ENCODE measurements at regions not wholly inside any gene's neighbourhood (a gene's known extent, or its start where the extent isn't known, plus 50 kb on each side); places are given as distances from the start of the nearest gene placed in this dataset.
"Not testable (repeated sequence)": the region's sequence is repeated elsewhere in the genome, so short reads cannot be mapped to it uniquely, and the experiment has no call there.

- DNase-seq (ENCODE audit: low read depth), result no peak
Measured at GRCh38 chr13:80881942-80882445, 541.1 kb upstream of the SPRY2 start.

DNA sequence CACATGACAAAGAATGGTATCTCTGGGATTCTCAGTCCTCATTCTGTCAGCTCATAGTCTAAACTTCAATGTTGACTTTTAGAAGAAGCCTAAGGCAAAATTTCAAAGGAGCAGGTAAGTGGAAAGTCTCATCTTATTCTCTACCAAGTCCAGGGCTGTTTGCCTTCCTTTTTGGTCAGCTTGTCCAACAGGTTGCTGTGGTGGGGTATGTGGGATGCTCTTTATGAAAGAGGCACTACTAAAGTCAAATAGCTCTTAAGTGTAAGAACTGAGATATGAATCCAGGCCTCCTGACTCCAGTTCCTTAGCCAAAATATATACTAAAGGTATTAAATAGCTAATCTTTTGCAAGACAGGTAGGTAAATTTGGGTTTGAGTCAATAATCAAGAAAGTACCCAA, 540.6 kb upstream of the SPRY2 start:
- DNase-seq (ENCODE audit: low read depth), result no peak

DNA sequence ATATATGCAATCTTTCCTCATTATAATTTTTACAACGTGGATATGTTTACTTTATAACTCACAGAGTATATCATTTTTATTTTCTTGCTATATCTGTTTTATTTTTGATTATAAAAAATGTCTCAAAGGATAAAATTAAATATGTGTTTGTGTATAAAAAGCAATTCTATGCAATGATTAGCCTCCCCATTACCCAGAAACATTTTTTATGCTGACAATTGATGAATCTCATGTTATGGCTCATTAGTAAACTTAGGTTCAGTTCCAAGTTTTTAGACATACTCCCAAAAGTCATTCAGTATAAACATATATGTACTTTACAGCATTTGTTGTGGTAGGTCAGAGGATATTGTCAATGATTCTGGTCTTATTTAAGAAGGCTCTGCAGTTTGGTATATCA, 540.1 kb upstream of the SPRY2 start:
- DNase-seq (ENCODE audit: low read depth), result no peak

GRCh38 chr13:80877944-80878241, 537.0 kb upstream of the SPRY2 start:
- no peak for DNase-seq (ENCODE audit: low read depth)

DNA sequence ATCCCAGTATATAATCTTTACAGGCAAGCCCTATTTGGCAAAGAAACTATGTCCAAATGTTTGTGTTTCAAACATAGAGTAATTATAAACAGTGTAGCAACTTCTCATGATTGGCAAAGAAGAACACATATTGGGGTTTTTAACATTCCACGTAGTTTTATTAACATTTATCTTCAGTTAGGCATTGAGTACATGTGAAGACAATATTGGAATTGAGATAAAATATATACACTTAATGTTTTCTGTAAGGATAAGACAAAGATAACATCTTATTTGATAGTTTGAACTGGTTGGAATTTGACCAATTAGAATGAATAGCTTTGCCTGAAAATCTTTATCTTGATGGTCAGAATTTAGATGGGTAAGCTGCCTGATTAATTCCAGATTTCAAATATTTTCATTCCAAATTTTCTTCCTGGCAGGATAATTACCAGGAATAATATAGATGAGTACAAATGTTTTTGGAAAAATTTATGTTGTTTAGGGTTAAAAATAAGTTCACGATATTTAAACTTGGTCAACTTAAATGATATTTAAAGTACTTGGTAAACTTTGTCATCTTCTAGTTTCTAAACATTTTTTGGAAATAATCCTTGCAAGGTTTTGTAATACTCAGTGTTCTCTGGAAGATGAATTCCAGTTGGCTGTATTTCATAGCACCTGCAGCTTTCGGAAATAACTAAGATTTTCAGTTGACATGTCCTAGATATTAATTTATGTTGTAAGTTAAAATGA, 536.5 kb upstream of the SPRY2 start:
- no peak for DNase-seq (ENCODE audit: low read depth)

DNA sequence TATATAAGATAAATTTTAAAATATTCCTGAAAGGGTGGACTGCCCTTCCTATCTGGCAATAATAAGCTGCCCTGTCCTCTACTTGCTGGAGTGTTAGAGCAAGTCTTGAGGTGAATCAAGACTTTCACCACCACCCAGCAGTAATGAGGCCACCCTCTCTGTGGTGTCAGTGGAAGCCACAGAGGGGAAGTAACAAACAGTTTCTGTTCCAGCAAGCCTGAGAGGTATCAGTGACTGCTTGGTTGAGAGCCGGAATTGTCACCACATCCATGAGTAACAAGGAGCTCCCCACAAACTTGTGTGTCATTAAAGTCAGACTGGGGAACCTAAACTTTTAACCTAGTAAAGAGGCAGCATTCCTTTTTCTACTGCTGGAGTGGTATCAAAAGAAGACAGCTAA, 532.7 kb upstream of the SPRY2 start:
- DNase-seq (ENCODE audit: low read depth), result peak; percentile 9

DNA sequence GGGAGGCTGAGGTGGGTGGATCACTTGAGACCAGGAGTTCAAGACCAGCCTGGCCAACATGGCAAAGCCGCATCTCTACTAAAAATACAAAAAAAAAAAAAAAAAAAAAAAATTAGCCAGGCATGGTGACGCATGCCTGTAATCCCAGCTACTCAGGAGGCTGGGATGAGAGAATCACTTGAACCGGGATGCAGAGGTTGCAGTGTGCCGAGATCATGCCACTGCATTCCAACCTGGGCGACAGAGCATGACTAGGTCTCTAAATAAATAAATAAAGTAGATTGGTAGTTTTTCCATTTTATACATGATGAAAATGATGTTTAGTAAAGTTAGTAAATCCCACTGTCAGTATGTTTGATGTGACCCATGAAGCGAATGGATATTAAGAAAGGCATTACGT, 531.0 kb upstream of the SPRY2 start:
- not testable (repeated sequence) for DNase-seq (ENCODE audit: low read depth)

DNA sequence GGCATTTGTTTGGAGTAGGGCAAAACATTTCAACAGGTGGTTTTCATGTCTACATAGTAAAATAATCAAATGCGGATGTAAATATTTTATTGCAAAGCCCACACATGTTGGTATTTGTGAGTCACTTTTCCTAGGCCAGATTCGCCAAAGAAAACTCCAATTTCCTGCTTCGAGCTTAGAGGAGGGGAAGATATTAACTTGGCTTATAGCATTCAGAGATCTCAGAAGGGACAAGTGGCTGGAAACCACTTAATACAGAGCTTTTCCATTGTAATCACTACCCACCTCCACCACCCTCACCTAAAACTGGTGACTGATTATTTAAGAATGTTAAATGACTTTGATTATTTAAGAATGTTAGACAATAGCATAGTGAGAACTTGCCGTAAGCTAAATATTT, 530.6 kb upstream of the SPRY2 start:
- no peak for DNase-seq (ENCODE audit: low read depth)

GRCh38 chr13:80870186-80870585, 529.3 kb upstream of the SPRY2 start:
- no peak for DNase-seq (ENCODE audit: low read depth)

DNA sequence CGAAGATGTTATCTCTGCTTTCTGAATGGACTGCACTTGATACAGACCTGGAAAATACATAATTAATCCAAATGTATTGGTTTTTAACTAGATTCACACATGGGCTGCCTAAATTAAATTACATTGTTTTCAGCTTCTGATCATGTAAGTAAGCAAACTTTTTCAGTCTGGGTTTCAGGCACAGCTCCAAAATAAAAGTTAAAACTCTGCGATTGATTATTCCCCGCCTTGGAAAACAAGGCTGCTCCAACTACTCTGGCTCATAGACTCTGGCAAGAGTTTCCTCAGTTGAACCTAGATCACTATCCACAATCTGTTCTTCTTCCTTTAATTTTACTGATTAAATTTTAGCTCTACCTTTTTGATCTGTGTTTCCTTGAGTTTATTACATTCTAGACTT, 526.0 kb upstream of the SPRY2 start:
- DNase-seq (ENCODE audit: low read depth), result no peak

GRCh38 chr13:80865329-80865728, 524.4 kb upstream of the SPRY2 start:
- no peak for DNase-seq (ENCODE audit: low read depth)

- no peak for DNase-seq (ENCODE audit: low read depth)
Measured at GRCh38 chr13:80862456-80862855, 521.5 kb upstream of the SPRY2 start.

DNA sequence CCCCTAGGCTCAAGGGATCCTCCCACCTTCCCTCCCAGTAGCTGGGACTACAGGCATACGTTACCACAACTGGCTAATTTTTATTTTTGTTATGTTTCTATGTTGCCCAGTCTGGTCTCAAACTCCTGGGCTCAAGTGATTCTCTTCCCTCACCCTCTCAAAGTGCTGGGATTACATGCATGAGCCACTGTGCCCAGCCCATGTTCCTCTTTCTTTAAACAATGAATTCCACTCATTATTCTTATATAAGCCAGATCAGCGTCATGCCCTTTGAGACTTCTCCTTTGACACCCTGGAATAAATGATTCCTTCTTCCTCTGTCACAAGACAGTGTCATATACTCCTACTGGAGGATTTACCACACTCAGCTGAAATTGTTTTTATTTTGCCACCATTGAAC, 519.9 kb upstream of the SPRY2 start:
- DNase-seq (ENCODE audit: low read depth), result no peak

DNA sequence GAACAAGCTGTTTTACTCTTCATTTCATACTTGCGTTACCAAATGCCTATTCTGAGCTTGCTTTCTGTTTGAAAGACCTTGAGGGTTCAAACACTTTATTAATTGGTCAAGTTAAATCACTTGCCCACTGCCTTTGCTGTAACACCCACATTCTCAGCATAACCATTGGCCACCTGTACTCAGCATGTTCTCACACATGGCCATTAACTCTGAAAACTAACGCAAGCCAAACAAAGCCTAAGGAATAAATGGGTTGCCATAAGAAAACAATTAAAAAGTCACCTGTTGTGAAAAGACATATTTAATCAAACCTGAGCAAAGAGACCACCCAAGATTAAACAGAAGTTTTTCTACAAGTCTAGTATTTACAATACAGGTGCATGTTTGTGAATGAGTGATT, 517.2 kb upstream of the SPRY2 start:
- DNase-seq (ENCODE audit: low read depth), result no peak

DNA sequence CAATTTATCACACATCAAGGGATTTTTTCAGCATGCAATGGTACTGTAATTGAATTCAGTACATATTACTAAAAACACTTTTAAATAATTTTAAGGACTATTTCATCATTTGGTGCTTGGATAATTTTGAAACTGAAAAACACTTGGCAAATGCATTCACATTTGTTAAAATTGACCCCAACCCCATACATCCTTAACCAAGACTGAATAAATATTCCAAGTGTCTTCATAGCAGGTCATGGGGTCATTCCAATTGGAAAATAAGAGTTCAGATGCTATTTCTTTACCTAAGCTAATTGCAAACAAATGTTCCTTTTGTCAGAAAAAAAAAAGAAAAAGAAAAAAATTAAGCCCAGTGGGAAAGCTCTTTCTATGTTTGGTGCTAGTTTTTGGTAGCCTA, 516.4 kb upstream of the SPRY2 start:
- no peak for DNase-seq (ENCODE audit: low read depth)

GRCh38 chr13:80850771-80851170, 509.8 kb upstream of the SPRY2 start:
- no peak for DNase-seq (ENCODE audit: low read depth)

DNA sequence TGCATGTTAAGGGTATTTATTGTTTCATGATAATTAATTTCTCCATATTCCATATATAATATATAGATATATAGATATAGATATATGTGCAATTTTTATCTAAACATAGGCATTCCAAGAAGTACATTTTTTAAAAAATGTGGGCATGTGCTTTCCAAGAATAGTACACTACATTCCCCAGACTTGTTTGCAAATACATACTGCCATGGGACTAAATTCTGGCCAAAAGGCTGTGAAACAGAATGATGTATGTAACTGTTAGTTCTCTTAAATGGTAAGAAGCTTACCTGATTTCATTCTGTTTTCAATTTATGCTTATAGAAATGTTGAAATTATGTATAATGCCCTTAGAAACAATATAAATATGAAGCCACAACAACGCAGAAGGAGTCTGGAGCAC, 503.2 kb upstream of the SPRY2 start:
- no peak for DNase-seq (ENCODE audit: low read depth)

DNA sequence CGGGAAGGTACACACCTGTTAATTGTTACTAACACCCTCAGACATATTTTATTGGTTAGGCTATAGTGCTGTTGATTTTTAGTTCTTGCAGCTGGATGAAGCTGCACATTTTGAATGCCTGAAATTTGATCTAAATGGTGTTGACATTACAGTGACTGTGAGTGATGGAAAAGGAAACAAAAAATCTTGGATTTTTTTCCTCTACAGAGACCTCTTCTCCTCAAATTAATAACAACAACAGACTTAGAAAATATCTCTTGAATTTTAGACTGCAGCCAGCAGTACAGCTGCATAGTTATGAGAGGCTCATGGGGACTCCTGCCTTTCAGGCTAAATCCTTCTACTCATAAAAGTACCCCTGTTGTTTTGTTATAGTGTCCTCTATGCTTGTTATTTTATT, 500.5 kb upstream of the SPRY2 start:
- DNase-seq (ENCODE audit: low read depth), result no peak

GRCh38 chr13:80840316-80840976, 499.5 kb upstream of the SPRY2 start:
- no peak for DNase-seq (ENCODE audit: low read depth)

DNA sequence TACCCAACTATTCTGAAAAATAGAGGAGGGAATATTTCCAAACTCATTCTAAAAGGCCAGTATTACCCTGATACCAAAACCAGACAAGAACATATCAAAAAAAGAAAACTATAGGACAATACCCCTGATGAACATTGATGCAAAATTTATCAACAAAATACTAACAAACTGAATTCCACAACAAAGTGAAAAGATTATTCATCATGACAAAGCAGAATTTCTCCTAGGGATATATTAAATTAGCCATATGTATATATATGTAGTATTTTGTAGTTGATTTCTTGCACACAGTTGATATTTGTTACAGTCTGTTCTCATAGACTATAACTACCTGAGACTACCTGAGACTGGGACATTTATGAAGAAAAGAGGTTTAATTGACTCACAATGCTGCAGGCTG, 495.0 kb upstream of the SPRY2 start:
- DNase-seq (ENCODE audit: low read depth), result no peak

- no peak for DNase-seq (ENCODE audit: low read depth)
Measured at GRCh38 chr13:80830431-80830830, 489.5 kb upstream of the SPRY2 start.

GRCh38 chr13:80828759-80829158, 487.8 kb upstream of the SPRY2 start:
- DNase-seq (ENCODE audit: low read depth), result no peak

GRCh38 chr13:80825276-80825675, 484.4 kb upstream of the SPRY2 start:
- no peak for DNase-seq (ENCODE audit: low read depth)

DNA sequence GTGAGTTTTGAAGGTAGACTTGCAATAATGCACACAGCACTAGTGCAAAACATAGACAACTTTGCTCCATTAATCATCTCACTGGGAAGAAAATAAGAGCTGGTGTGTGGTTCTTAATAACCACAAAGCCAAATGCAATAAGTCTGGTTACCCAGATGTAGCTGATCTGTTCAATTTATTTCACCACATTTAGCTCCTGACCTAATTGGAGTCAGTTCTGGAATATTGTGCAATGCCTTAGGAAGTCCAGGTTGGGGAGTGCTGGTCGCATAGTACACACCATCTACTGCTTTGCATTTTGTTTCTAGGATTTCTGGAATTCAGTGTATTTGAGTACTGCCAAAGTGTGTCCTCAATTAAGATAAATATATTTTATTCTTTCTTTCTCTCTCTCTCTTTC, 483.3 kb upstream of the SPRY2 start:
- DNase-seq (ENCODE audit: low read depth), result no peak

Data from activated gamma-delta T cell treated with anti-CD3 and anti-CD28 coated beads, Interleukin-2, amount 50 U/mL, for 16 hours (primary cell).